ENCODE measurements at regions not wholly inside any gene's neighbourhood (a gene's known extent, or its start where the extent isn't known, plus 50 kb on each side); places are given as distances from the start of the nearest gene placed in this dataset.

GRCh38 chr3:23046536-23046935, 156.6 kb upstream of the UBE2E2 start:
- H3K27me3 ChIP-seq (ENCODE audit: insufficient read depth, low read length), result no peaks in the 10 kb centered on the region
- no peak overlapping the region for H3K4me2 ChIP-seq (ENCODE audit: insufficient read depth, low read length)
- no peak for DNase-seq (ENCODE audit: insufficient read length, low spot score, missing footprints)
- no peak overlapping the region for H3K4me3 ChIP-seq (ENCODE audit: insufficient read depth, low read length)
- H3K9me3 ChIP-seq (ENCODE audit: low read depth, low read length), result no peaks in the 10 kb centered on the region
- H3K27ac ChIP-seq (ENCODE audit: low read depth, low read length), result no peak overlapping the region
- H2AFZ ChIP-seq (ENCODE audit: low read length), result no peak overlapping the region
- no peaks in the 10 kb centered on the region for H3K36me3 ChIP-seq (ENCODE audit: insufficient read depth, low read length)
- no peaks in the 10 kb centered on the region for H3K79me2 ChIP-seq (ENCODE audit: insufficient read depth, low read length)
- no peaks in the 10 kb centered on the region for H3K4me1 ChIP-seq (ENCODE audit: insufficient read depth, low read length)
- H4K20me1 ChIP-seq (ENCODE audit: insufficient read depth, low read length), result no peaks in the 10 kb centered on the region
- TF ChIP-seq CTCF (IDR thresholded peaks at IDR 0.05; ENCODE audit: extremely low read depth, low read depth, low read length), result no peak

- no peak for DNase-seq (ENCODE audit: insufficient read length, low spot score, missing footprints)
- Histone ChIP-seq H3K4me3 (ENCODE audit: insufficient read depth, low read length) (no peak overlapping the region), H3K4me2 (ENCODE audit: insufficient read depth, low read length) (no peak overlapping the region), H3K27me3 (ENCODE audit: insufficient read depth, low read length) (no peaks in the 10 kb centered on the region), H3K79me2 (ENCODE audit: insufficient read depth, low read length) (no peaks in the 10 kb centered on the region), H3K27ac (ENCODE audit: low read depth, low read length) (no peak overlapping the region), H4K20me1 (ENCODE audit: insufficient read depth, low read length) (no peaks in the 10 kb centered on the region), H3K4me1 (ENCODE audit: insufficient read depth, low read length) (peaks cover 3% of the 10 kb centered on the region), H2AFZ (ENCODE audit: low read length) (no peak overlapping the region), H3K36me3 (ENCODE audit: insufficient read depth, low read length) (no peaks in the 10 kb centered on the region), H3K9me3 (ENCODE audit: low read depth, low read length) (no peaks in the 10 kb centered on the region)
- TF ChIP-seq CTCF (IDR thresholded peaks at IDR 0.05; ENCODE audit: extremely low read depth, low read depth, low read length), result no peak
Observed at GRCh38 chr3:23051240-23052140, 151.6 kb upstream of the UBE2E2 start.

- TF ChIP-seq CTCF (IDR thresholded peaks at IDR 0.05; ENCODE audit: extremely low read depth, low read depth, low read length), result no peak
- Histone ChIP-seq H3K27ac (ENCODE audit: low read depth, low read length) (no peak overlapping the region), H4K20me1 (ENCODE audit: insufficient read depth, low read length) (no peaks in the 10 kb centered on the region), H2AFZ (ENCODE audit: low read length) (no peak overlapping the region), H3K9me3 (ENCODE audit: low read depth, low read length) (no peaks in the 10 kb centered on the region), H3K27me3 (ENCODE audit: insufficient read depth, low read length) (no peaks in the 10 kb centered on the region), H3K4me3 (ENCODE audit: insufficient read depth, low read length) (no peak overlapping the region), H3K79me2 (ENCODE audit: insufficient read depth, low read length) (no peaks in the 10 kb centered on the region), H3K4me1 (ENCODE audit: insufficient read depth, low read length) (peaks cover 3% of the 10 kb centered on the region), H3K36me3 (ENCODE audit: insufficient read depth, low read length) (no peaks in the 10 kb centered on the region), H3K4me2 (ENCODE audit: insufficient read depth, low read length) (no peak overlapping the region)
- no peak for DNase-seq (ENCODE audit: insufficient read length, low spot score, missing footprints)
Observed at GRCh38 chr3:23052208-23052607, 150.9 kb upstream of the UBE2E2 start.

- TF ChIP-seq CTCF (IDR thresholded peaks at IDR 0.05; ENCODE audit: extremely low read depth, low read depth, low read length), result no peak
Observed at GRCh38 chr3:23052620-23053019, 150.5 kb upstream of the UBE2E2 start.

More at GRCh38 chr3:23052620-23053019, 150.5 kb upstream of the UBE2E2 start:
- DNase-seq (ENCODE audit: insufficient read length, low spot score, missing footprints), result no peak
- no peak overlapping the region for H2AFZ ChIP-seq (ENCODE audit: low read length)
- peaks cover 3% of the 10 kb centered on the region for H3K4me1 ChIP-seq (ENCODE audit: insufficient read depth, low read length)
- no peaks in the 10 kb centered on the region for H4K20me1 ChIP-seq (ENCODE audit: insufficient read depth, low read length)
- H3K9me3 ChIP-seq (ENCODE audit: low read depth, low read length), result no peaks in the 10 kb centered on the region
- H3K79me2 ChIP-seq (ENCODE audit: insufficient read depth, low read length), result no peaks in the 10 kb centered on the region
- no peaks in the 10 kb centered on the region for H3K36me3 ChIP-seq (ENCODE audit: insufficient read depth, low read length)
- no peak overlapping the region for H3K4me3 ChIP-seq (ENCODE audit: insufficient read depth, low read length)
- no peak overlapping the region for H3K4me2 ChIP-seq (ENCODE audit: insufficient read depth, low read length)
- no peak overlapping the region for H3K27ac ChIP-seq (ENCODE audit: low read depth, low read length)
- no peaks in the 10 kb centered on the region for H3K27me3 ChIP-seq (ENCODE audit: insufficient read depth, low read length)
